ENCODE measurements at regions not wholly inside any gene's neighbourhood (a gene's known extent, or its start where the extent isn't known, plus 50 kb on each side); places are given as distances from the start of the nearest gene placed in this dataset.

DNA sequence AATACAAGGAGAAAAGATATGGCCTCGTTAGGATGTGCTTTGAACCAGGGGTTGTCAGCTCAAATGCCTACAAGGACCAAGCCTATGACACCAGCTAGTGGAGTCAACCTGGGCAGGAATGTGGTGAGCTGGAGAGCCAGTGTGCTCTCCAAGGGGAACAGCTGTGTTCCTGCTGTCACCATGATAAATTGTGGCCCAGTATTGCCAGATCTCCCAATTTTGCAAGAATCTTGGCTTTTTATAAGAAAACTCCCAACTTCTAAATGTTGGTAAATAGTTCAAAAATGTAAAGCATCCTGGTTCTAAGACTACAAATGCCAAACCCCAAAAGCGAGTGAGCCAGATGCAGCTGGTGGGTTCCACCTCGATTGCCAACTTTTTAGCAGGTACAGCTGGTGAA is 391.1 kb downstream of the PLPP3 start:
- no peak overlapping the region for H3K4me3 ChIP-seq (ENCODE audit: low read depth, low read length)
- peak; percentile 65 for DNase-seq (ENCODE audit: low read depth)
- TF ChIP-seq, protein P1, sequence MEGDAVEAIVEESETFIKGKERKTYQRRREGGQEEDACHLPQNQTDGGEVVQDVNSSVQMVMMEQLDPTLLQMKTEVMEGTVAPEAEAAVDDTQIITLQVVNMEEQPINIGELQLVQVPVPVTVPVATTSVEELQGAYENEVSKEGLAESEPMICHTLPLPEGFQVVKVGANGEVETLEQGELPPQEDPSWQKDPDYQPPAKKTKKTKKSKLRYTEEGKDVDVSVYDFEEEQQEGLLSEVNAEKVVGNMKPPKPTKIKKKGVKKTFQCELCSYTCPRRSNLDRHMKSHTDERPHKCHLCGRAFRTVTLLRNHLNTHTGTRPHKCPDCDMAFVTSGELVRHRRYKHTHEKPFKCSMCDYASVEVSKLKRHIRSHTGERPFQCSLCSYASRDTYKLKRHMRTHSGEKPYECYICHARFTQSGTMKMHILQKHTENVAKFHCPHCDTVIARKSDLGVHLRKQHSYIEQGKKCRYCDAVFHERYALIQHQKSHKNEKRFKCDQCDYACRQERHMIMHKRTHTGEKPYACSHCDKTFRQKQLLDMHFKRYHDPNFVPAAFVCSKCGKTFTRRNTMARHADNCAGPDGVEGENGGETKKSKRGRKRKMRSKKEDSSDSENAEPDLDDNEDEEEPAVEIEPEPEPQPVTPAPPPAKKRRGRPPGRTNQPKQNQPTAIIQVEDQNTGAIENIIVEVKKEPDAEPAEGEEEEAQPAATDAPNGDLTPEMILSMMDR (IDR thresholded peaks at IDR 0.05; ENCODE audit: insufficient read depth, low read length): no peak

GRCh38 chr1:56187405-56187804 is 392.0 kb downstream of the PLPP3 start:
- no peak for DNase-seq (ENCODE audit: low read depth)
- TF ChIP-seq, protein P1 (IDR thresholded peaks at IDR 0.05; ENCODE audit: insufficient read depth, low read length): no peak
- no peak overlapping the region for H3K4me3 ChIP-seq (ENCODE audit: low read depth, low read length)

GRCh38 chr1:56185493-56185892 is 393.9 kb downstream of the PLPP3 start:
- no peak for DNase-seq (ENCODE audit: low read depth)
- TF ChIP-seq, protein P1 (IDR thresholded peaks at IDR 0.05; ENCODE audit: insufficient read depth, low read length): no peak
- no peak overlapping the region for H3K4me3 ChIP-seq (ENCODE audit: low read depth, low read length)

DNA sequence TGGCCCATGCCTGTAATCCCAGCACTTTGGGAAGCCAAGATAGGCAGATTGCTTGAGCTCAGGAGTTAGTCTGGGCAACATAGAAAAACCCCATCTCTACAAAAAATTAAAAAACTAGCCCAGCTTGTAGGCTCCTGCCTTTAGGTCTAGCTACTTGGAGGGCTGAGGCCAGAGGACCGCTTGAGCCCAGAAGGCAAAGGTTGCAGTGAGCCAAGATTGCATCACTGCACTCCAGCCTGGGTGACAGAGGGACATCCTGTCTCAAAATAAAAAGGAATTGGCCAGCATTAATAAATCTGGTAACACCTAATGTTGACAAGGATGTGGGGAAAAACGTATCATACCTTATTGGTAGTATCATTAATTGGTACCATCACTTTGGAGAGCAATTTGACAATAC is 396.2 kb downstream of the PLPP3 start:
- no peak overlapping the region for H3K4me3 ChIP-seq (ENCODE audit: low read depth, low read length)
- TF ChIP-seq, protein P1 (IDR thresholded peaks at IDR 0.05; ENCODE audit: insufficient read depth, low read length): no peak
- DNase-seq (ENCODE audit: low read depth): no peak

GRCh38 chr1:56180520-56181190 is 398.7 kb downstream of the PLPP3 start:
- TF ChIP-seq, protein P1 (IDR thresholded peaks at IDR 0.05; ENCODE audit: insufficient read depth, low read length): no peak
- peak overlapping the region; percentile 6 for H3K4me3 ChIP-seq (ENCODE audit: low read depth, low read length)
- peak; percentile 52 for DNase-seq (ENCODE audit: low read depth)

DNA sequence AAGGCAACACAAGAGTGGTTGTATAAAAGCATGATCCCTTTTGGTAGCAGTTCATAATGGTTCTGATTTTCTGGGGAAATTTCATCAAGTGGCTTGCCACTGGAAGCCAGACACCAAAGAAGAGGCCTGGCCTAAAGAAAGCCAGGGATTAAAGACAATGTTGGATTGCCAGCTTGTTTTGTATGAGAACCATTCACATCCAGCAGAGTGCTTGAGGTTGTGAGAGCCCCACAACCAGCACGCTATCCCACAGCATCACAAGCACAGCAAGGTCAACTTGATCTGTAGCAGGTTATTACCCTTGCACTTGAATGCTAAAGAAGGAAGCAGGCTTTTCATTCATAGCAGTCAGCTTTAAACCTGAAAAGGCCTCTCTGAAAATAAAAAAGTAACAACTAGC is 399.8 kb downstream of the PLPP3 start:
- H3K4me3 ChIP-seq (ENCODE audit: low read depth, low read length): no peak overlapping the region
- TF ChIP-seq, protein P1 (IDR thresholded peaks at IDR 0.05; ENCODE audit: insufficient read depth, low read length): no peak
- no peak for DNase-seq (ENCODE audit: low read depth)

- no peak for DNase-seq (ENCODE audit: low read depth)
- TF ChIP-seq, protein P1 (IDR thresholded peaks at IDR 0.05; ENCODE audit: insufficient read depth, low read length): no peak
- H3K4me3 ChIP-seq (ENCODE audit: low read depth, low read length): no peak overlapping the region
These were observed 404.2 kb downstream of the PLPP3 start for GRCh38 chr1:56175211-56175610.
